ENCODE measurements at regions not wholly inside any gene's neighbourhood (a gene's known extent, or its start where the extent isn't known, plus 50 kb on each side); places are given as distances from the start of the nearest gene placed in this dataset.

- no peak overlapping the region for H3K4me3 ChIP-seq (ENCODE audit: low read depth in 2 of 2, low read length in 1 of 2)
- WGBS (ENCODE audit: low lambda C conversion rate) = 48% methylated on average over 2 of the region's 2 CpGs
- no peaks in the 10 kb centered on the region for H4K20me1 ChIP-seq (ENCODE audit: insufficient read depth)
- no peak overlapping the region for H3K27ac ChIP-seq (ENCODE audit: low read depth in 2 of 2, low read length in 1 of 2)
- H3K9ac ChIP-seq = no peak overlapping the region
- H3F3A ChIP-seq (replicated peaks; ENCODE audit: insufficient read depth) = no peaks in the 10 kb centered on the region
- H3K9me3 ChIP-seq = no peaks in the 10 kb centered on the region
- H3K36me3 ChIP-seq (replicated peaks in 1 of 2; ENCODE audit: control insufficient read depth in 1 of 2, insufficient read depth in 2 of 2, low read length in 1 of 2) = no peaks in the 10 kb centered on the region
- DNase-seq = no peak
- no peaks in the 10 kb centered on the region for H3K79me2 ChIP-seq (ENCODE audit: insufficient read depth)
- no peak for TF ChIP-seq MAX (IDR thresholded peaks at IDR 0.05; ENCODE audit: low read depth)
- TF ChIP-seq PBX3 (IDR thresholded peaks at IDR 0.05) = no peak
- no peak for TF ChIP-seq ELF1 (IDR thresholded peaks at IDR 0.05)
- TF ChIP-seq TEAD4 (IDR thresholded peaks at IDR 0.05; ENCODE audit: borderline replicate concordance, insufficient read depth) = no peak
- no peak for TF ChIP-seq GATA2 (CRISPR knock-in tag; IDR thresholded peaks at IDR 0.05)
- no peak for TF ChIP-seq MXI1 (IDR thresholded peaks at IDR 0.05; ENCODE audit: low read depth, low read length)
- TF ChIP-seq TCF12 (IDR thresholded peaks at IDR 0.05) = no peak
- TF ChIP-seq RAD21 (IDR thresholded peaks at IDR 0.05; ENCODE audit: low read length) = no peak
- TF ChIP-seq REST (IDR thresholded peaks at IDR 0.05; ENCODE audit: low read depth, low read length) = no peak
- TF ChIP-seq POLR2AphosphoS5 (IDR thresholded peaks at IDR 0.05; ENCODE audit: low read depth, low read length) = no peak
- no peak for TF ChIP-seq EZH2phosphoT487 (IDR thresholded peaks at IDR 0.05; ENCODE audit: borderline replicate concordance, low read depth)
- TF ChIP-seq FOSL2 (IDR thresholded peaks at IDR 0.05; ENCODE audit: borderline replicate concordance, low read depth) = no peak
- TF ChIP-seq NRF1 (IDR thresholded peaks at IDR 0.05; ENCODE audit: low read depth, low read length) = no peak
- TF ChIP-seq GABPA (IDR thresholded peaks at IDR 0.05; ENCODE audit: low read depth) = no peak
- TF ChIP-seq YY1 (IDR thresholded peaks at IDR 0.05; ENCODE audit: low read depth) = no peak
- TF ChIP-seq TAF1 (IDR thresholded peaks at IDR 0.05; ENCODE audit: borderline replicate concordance, low read depth, low read length) = no peak
- TF ChIP-seq RCOR1 (IDR thresholded peaks at IDR 0.05; ENCODE audit: low read length) = no peak
- no peak for TF ChIP-seq CHD2 (IDR thresholded peaks at IDR 0.05; ENCODE audit: low read length, partially characterized antibody)
- POLR2A ChIA-PET = no interaction called here
- no peak overlapping the region for H2AFZ ChIP-seq (ENCODE audit: low read depth)
- peaks cover 17% of the 10 kb centered on the region; the same call in 1 of the 2 replicates for H3K27me3 ChIP-seq (ENCODE audit: insufficient read depth)
- H3K4me2 ChIP-seq = no peak overlapping the region
- no peaks in the 10 kb centered on the region; a peak in 1 of 4 replicates for H3K4me1 ChIP-seq (ENCODE audit: control insufficient read depth in 1 of 2, insufficient read depth in 2 of 2, low read depth in 1 of 2, low read length in 1 of 2)
- no peaks in the 10 kb centered on the region for H3K9me2 ChIP-seq
- CTCF ChIA-PET = no interaction called here
Measured at GRCh38 chrX:39638526-39638925, 459.2 kb downstream of the BCOR start.
